Type B pancreatic cell (in vitro differentiated cells): ENCODE measurements at regions not wholly inside any gene's neighbourhood (a gene's known extent, or its start where the extent isn't known, plus 50 kb on each side); places are given as distances from the start of the nearest gene placed in this dataset.
A peak's percentile ranks its signal among the peaks of the same experiment; 100 is the strongest.

ENCODE experiments used
- DNase-seq: peaks from one replicate; pipeline ENCODE4 v3.0.0; 2021; ENCODE audit warnings: mixed read lengths; ENCODE audit not compliant: unreplicated experiment; ENCODE audit errors: extremely low spot score
- H3K27ac Mint-ChIP-seq: 2 replicates; pipeline ENCODE4 v1.8.0; 2021; ENCODE audit warnings: mild to moderate bottlenecking, mixed read lengths
- H3K27me3 Mint-ChIP-seq: 2 replicates; pipeline ENCODE4 v1.8.0; 2021; ENCODE audit warnings: mixed read lengths
- H3K36me3 Mint-ChIP-seq: 2 replicates; pipeline ENCODE4 v1.8.0; 2021; ENCODE audit warnings: mixed read lengths
- H3K4me1 Mint-ChIP-seq: one replicate; pipeline ENCODE4 v1.8.0; 2021; ENCODE audit warnings: mixed read lengths; ENCODE audit not compliant: unreplicated experiment
- H3K4me3 Mint-ChIP-seq: 2 replicates; pipeline ENCODE4 v1.8.0; 2021; ENCODE audit warnings: mild to moderate bottlenecking, mixed read lengths
- H3K9me3 Mint-ChIP-seq: 2 replicates; pipeline ENCODE4 v1.8.0; 2021; ENCODE audit warnings: mixed read lengths
- CTCF ChIP-seq: fragments of 200-600 bp; sonication (generic); conservative IDR thresholded peaks from 2 replicates; pipeline ENCODE4 v1.5.0; 2021; ENCODE audit warnings: antibody characterized with exemption, mild to moderate bottlenecking

GRCh38 chr22:27372364-27372763, 429.2 kb downstream of the MN1 start:
- H3K27me3 Mint-ChIP-seq: peaks cover 10% of the 10 kb centered on the region
- H3K36me3 Mint-ChIP-seq: no peaks in the 10 kb centered on the region
- H3K4me3 Mint-ChIP-seq: no peak overlapping the region
- peaks cover 5% of the 10 kb centered on the region for H3K4me1 Mint-ChIP-seq
- H3K27ac Mint-ChIP-seq: no peak overlapping the region
- peak; percentile 24 for DNase-seq
- no peaks in the 10 kb centered on the region for H3K9me3 Mint-ChIP-seq
- TF ChIP-seq CTCF: no peak

GRCh38 chr22:27372969-27373670, 428.4 kb downstream of the MN1 start:
- DNase-seq: peak; percentile 77
- no peaks in the 10 kb centered on the region for H3K36me3 Mint-ChIP-seq
- H3K4me3 Mint-ChIP-seq: peak overlapping the region; percentile 28
- peak overlapping the region; percentile 15 for H3K27ac Mint-ChIP-seq
- H3K4me1 Mint-ChIP-seq: peaks cover 10% of the 10 kb centered on the region
- H3K9me3 Mint-ChIP-seq: no peaks in the 10 kb centered on the region
- H3K27me3 Mint-ChIP-seq: peaks cover 4% of the 10 kb centered on the region
- TF ChIP-seq CTCF: peak; percentile 71

GRCh38 chr22:27377501-27378295, 423.9 kb downstream of the MN1 start:
- no peak overlapping the region for H3K27ac Mint-ChIP-seq
- peaks cover 23% of the 10 kb centered on the region for H3K4me1 Mint-ChIP-seq

GRCh38 chr22:27378311-27378800, 423.2 kb downstream of the MN1 start:
- Mint-ChIP-seq H3K36me3 (no peaks in the 10 kb centered on the region), H3K27ac (no peak overlapping the region), H3K27me3 (peaks cover 12% of the 10 kb centered on the region), H3K4me1 (peaks cover 18% of the 10 kb centered on the region), H3K4me3 (peak overlapping the region; percentile 53), H3K9me3 (no peaks in the 10 kb centered on the region)
- no peak for TF ChIP-seq CTCF
- no peak for DNase-seq

More at GRCh38 chr22:27377501-27378295, 423.9 kb downstream of the MN1 start:
- H3K4me3 Mint-ChIP-seq: peak overlapping the region; percentile 53
- no peak for TF ChIP-seq CTCF
- peaks cover 12% of the 10 kb centered on the region for H3K27me3 Mint-ChIP-seq
- no peaks in the 10 kb centered on the region for H3K9me3 Mint-ChIP-seq
- H3K36me3 Mint-ChIP-seq: no peaks in the 10 kb centered on the region
- no peak for DNase-seq

- Mint-ChIP-seq H3K27me3 (peaks cover 12% of the 10 kb centered on the region), H3K9me3 (no peaks in the 10 kb centered on the region), H3K4me3 (no peak overlapping the region), H3K4me1 (peaks cover 18% of the 10 kb centered on the region), H3K36me3 (no peaks in the 10 kb centered on the region), H3K27ac (no peak overlapping the region)
- no peak for TF ChIP-seq CTCF
- no peak for DNase-seq
Observed at GRCh38 chr22:27378995-27379394, 422.6 kb downstream of the MN1 start.
